Neutrophil (primary cell): ENCODE measurements at regions not wholly inside any gene's neighbourhood (a gene's known extent, or its start where the extent isn't known, plus 50 kb on each side); places are given as distances from the start of the nearest gene placed in this dataset.

ENCODE experiments used
- H3K27ac ChIP-seq: fragments of 200-600 bp; sonication (generic); 2 replicates; pipeline ENCODE4 v1.5.1; 2016; ENCODE audit warnings: mild to moderate bottlenecking, moderate library complexity
- H3K27me3 ChIP-seq: fragments of 200-600 bp; sonication (generic); 2 replicates; pipeline ENCODE4 v1.6.0; 2016; ENCODE audit warnings: mild to moderate bottlenecking
- H3K36me3 ChIP-seq: fragments of 200-600 bp; sonication (generic); 2 replicates; pipeline ENCODE4 v1.5.1; 2017
- H3K4me1 ChIP-seq, 2 experiments: fragments of 200-600 bp in 1 of 2; sonication (generic) in 1 of 2; 1 replicate in 1 of 2; 2 replicates in 1 of 2; pipeline versions ENCODE4 v1.5.1 to v1.6.1; 2013 to 2016; ENCODE audit warnings: low read depth in 1 of 2, low read length in 1 of 2, mild to moderate bottlenecking in 1 of 2, moderate library complexity in 1 of 2; ENCODE audit not compliant: control insufficient read depth in 1 of 2, insufficient read depth in 1 of 2
- H3K4me3 ChIP-seq, 2 experiments: fragments of 200-600 bp in 1 of 2; sonication (generic) in 1 of 2; 1 replicate in 1 of 2; 2 replicates in 1 of 2; pipeline ENCODE4 v1.5.1; 2013 to 2016; ENCODE audit warnings: low read depth in 1 of 2, low read length in 1 of 2, mild to moderate bottlenecking in 1 of 2, moderate library complexity in 1 of 2
- H3K9me3 ChIP-seq: fragments of 200-600 bp; sonication (generic); 2 replicates; pipeline ENCODE4 v1.5.1; 2016
- TF ChIP-seq, protein P1 (sequence below): fragments of 200-600 bp; sonication (generic); IDR thresholded peaks from 2 replicates; pipeline ENCODE4 v1.5.1; 2016; ENCODE audit warnings: antibody characterized with exemption

GRCh38 chr9:85268131-85268530 lies 473.6 kb downstream of the AGTPBP1 start:
- H3K4me3 ChIP-seq = no peak overlapping the region
- TF ChIP-seq, protein P1, sequence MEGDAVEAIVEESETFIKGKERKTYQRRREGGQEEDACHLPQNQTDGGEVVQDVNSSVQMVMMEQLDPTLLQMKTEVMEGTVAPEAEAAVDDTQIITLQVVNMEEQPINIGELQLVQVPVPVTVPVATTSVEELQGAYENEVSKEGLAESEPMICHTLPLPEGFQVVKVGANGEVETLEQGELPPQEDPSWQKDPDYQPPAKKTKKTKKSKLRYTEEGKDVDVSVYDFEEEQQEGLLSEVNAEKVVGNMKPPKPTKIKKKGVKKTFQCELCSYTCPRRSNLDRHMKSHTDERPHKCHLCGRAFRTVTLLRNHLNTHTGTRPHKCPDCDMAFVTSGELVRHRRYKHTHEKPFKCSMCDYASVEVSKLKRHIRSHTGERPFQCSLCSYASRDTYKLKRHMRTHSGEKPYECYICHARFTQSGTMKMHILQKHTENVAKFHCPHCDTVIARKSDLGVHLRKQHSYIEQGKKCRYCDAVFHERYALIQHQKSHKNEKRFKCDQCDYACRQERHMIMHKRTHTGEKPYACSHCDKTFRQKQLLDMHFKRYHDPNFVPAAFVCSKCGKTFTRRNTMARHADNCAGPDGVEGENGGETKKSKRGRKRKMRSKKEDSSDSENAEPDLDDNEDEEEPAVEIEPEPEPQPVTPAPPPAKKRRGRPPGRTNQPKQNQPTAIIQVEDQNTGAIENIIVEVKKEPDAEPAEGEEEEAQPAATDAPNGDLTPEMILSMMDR = no peak
- no peaks in the 10 kb centered on the region for H3K4me1 ChIP-seq
- no peak overlapping the region for H3K27ac ChIP-seq
- H3K27me3 ChIP-seq = no peaks in the 10 kb centered on the region
- no peaks in the 10 kb centered on the region for H3K36me3 ChIP-seq
- no peaks in the 10 kb centered on the region for H3K9me3 ChIP-seq

DNA sequence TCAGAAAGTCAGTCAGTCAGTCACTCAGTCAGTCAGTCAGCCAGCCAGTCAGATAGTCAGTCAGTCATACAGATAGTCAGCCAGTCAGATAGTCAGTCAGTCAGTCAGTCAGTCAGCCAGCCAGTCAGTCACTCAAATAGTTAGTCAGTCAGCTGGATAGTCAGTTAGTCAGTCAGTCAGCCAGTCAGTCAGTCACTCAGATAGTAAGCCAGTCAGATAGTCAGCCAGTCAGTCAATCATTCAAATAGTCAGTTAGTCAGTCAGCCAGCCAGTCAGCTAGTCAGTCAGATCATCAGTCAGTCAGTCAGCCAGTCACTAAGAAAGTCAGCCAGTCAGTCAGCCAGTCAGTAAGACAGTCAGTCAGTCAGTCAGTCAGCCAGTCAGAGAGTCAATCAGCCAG lies 477.1 kb downstream of the AGTPBP1 start:
- H3K27ac ChIP-seq = no peak overlapping the region
- H3K9me3 ChIP-seq = no peaks in the 10 kb centered on the region
- no peaks in the 10 kb centered on the region for H3K27me3 ChIP-seq
- no peaks in the 10 kb centered on the region for H3K36me3 ChIP-seq
- no peaks in the 10 kb centered on the region for H3K4me1 ChIP-seq
- TF ChIP-seq, protein P1 = no peak
- H3K4me3 ChIP-seq = no peak overlapping the region

DNA sequence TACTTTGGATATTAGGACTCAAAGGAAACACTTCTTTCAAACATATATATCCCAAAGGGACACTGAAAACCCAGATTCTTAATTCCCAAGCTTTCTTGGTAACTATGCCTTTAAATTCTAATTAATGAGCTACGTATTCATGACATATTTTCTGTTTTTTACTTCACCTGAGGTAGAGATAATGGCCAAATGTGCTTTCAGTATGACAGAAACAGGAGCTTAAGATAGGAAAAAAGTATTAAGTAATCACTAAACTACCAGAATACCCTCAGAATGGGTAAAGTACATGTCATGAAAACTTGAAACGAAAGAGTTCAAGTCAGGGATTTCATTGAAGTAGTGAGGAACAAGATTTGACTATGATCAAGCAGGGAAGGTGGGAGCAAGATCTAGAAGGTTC lies 478.5 kb downstream of the AGTPBP1 start:
- Histone ChIP-seq H3K27ac (no peak overlapping the region), H3K27me3 (no peaks in the 10 kb centered on the region), H3K36me3 (no peaks in the 10 kb centered on the region), H3K9me3 (no peaks in the 10 kb centered on the region), H3K4me3 (no peak overlapping the region), H3K4me1 (no peaks in the 10 kb centered on the region)
- TF ChIP-seq, protein P1 = no peak

- TF ChIP-seq, protein P1 = no peak
- H3K36me3 ChIP-seq = no peaks in the 10 kb centered on the region
- H3K27ac ChIP-seq = no peak overlapping the region
- no peaks in the 10 kb centered on the region for H3K27me3 ChIP-seq
- no peaks in the 10 kb centered on the region for H3K4me1 ChIP-seq
- no peak overlapping the region for H3K4me3 ChIP-seq
- no peaks in the 10 kb centered on the region for H3K9me3 ChIP-seq
Observed at GRCh38 chr9:85262333-85262732, 479.4 kb downstream of the AGTPBP1 start.

GRCh38 chr9:85260275-85260845 lies 481.4 kb downstream of the AGTPBP1 start:
- Histone ChIP-seq H3K9me3 (no peaks in the 10 kb centered on the region), H3K4me1 (no peaks in the 10 kb centered on the region), H3K27ac (no peak overlapping the region), H3K27me3 (no peaks in the 10 kb centered on the region), H3K4me3 (no peak overlapping the region), H3K36me3 (no peaks in the 10 kb centered on the region)
- TF ChIP-seq, protein P1 = no peak
